HEK293T (cell line): ENCODE measurements at regions not wholly inside any gene's neighbourhood (a gene's known extent, or its start where the extent isn't known, plus 50 kb on each side); places are given as distances from the start of the nearest gene placed in this dataset.

ENCODE experiments used
- L3MBTL2 ChIP-seq: fragments of 450-650 bp; conservative IDR thresholded peaks from 2 replicates; pipeline ENCODE4 v1.6.1; 2016; ENCODE audit warnings: mild to moderate bottlenecking
- SP1 ChIP-seq: fragments of 450-650 bp; IDR thresholded peaks from 2 replicates; pipeline ENCODE4 v1.6.1; 2017
- SUZ12 ChIP-seq: fragments of 450-650 bp; IDR thresholded peaks from 2 replicates; pipeline ENCODE4 v1.6.1; 2016; ENCODE audit warnings: mild to moderate bottlenecking

- no peak for TF ChIP-seq SUZ12
- TF ChIP-seq SP1, result no peak
- TF ChIP-seq L3MBTL2, result no peak
These were observed 332.4 kb downstream of the PCDH7 start for GRCh38 chr4:31052519-31052918.
